ENCODE measurements at regions not wholly inside any gene's neighbourhood (a gene's known extent, or its start where the extent isn't known, plus 50 kb on each side); places are given as distances from the start of the nearest gene placed in this dataset.
"Not testable (repeated sequence)": the region's sequence is repeated elsewhere in the genome, so short reads cannot be mapped to it uniquely, and the experiment has no call there.

GRCh38 chr3:90206482-90206881, 1099.1 kb downstream of the EPHA3 start:
- intact Hi-C loops (cut with DNase I); DNase-seq; ATAC-seq (ENCODE audit: poor library complexity): not testable (repeated sequence)

DNA sequence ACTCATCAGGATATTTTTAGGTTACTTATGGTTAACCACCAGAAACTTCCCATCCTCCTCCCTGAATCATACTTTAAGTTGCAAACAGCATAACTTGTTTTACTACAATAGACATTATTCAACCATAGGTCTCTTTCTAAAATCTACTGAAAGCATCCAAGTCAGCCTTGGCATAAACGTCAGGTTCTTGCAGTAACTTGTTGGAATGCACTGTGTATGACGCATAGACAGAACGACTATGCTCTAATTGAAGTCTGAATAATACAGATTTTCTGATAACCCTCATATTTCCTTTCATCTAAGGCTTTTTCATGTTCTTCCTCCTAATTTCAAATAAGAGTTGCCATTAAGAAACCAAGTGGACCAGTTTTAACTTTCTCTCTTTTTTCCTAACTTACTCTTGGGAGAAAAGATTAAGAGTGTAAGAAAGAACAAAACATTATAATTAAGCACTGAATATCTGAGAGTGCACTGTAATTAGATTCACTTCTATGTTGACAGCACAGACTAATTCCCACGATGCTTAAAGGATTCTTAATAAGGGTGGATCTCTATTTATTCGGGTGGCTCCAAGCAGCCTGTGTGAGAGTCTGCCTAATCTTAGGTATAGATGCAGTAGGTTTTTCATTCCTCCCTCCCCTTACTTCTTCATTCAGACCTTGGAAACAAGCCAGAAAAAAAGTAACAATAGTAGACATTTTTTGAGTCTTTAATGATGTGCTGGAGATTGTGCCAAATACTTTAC, 1100.1 kb downstream of the EPHA3 start:
- ATAC-seq (ENCODE audit: poor library complexity); DNase-seq; intact Hi-C loops (cut with DNase I): not testable (repeated sequence)

DNA sequence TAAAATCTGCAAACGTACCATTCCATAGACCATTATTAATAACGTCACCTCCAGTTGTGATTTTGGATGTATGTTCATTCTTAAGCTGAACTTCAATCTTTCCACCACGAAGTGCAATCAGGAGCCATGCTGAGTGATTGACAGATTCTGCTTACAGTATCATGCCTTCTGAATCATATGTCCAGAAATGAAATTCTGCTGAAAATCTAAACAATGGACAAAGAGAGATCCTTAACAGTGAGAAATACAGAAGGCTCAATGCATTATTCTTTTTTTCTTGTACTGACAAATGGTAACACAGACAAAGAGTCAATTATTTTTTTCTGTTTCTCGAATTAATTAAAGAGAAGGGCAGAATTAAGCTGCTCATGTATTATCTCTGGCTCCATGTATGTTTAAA, 1114.5 kb downstream of the EPHA3 start:
- no peak for ATAC-seq (ENCODE audit: poor library complexity)
- DNase-seq = no peak
- intact Hi-C loops (cut with DNase I) = no loop called here

DNA sequence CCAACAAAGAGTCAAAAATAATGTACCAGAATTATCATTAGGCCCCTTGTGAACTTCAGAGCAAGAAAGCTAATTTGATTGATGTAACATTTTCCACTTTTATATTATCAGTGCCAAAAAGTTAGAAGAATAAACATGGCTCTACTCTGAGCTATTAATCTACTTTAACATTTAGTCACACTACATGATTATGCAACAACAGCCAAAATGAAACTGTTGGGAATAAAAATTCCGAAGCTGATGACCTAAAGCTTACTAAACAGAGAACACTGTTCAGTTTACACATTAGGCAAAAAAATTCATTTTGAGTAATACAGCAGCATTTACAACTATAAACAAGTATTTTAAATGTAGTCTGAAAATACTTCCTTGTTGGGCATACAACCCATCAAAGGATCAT, 1134.1 kb downstream of the EPHA3 start:
- no peak for DNase-seq
- intact Hi-C loops (cut with DNase I) = no loop called here
- ATAC-seq (ENCODE audit: poor library complexity) = peak; percentile 86

DNA sequence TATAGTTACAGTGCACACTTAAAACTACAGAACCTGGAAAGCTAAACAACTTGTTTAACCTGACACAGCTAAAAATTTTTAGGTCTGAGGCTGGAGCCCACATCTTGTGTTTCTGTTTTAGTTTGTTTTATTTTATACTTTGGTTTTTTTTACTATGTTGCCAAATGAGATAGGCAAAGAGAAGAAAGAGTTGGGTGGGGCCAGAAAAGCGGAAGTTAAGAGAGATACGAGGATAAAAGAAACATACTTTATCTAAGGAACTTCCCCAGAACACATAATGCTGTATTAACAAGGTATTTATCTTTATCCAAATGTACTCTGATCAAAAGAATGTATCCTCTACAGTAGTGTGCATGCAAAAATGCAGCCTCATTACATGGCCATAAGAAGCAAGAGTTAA, 1145.7 kb downstream of the EPHA3 start:
- intact Hi-C loops (cut with DNase I) = no loop called here
- DNase-seq = no peak

GRCh38 chr3:90261481-90262433, 1154.3 kb downstream of the EPHA3 start:
- no peak for DNase-seq
- peak; percentile 53 for ATAC-seq (ENCODE audit: poor library complexity)
- intact Hi-C loops (cut with DNase I) = no loop called here

More for the DNA sequence above, 1145.7 kb downstream of the EPHA3 start:
- no peak for ATAC-seq (ENCODE audit: poor library complexity)

All from Right ventricle myocardium superior (tissue), 1 donor.